ENCODE measurements at regions not wholly inside any gene's neighbourhood (a gene's known extent, or its start where the extent isn't known, plus 50 kb on each side); places are given as distances from the start of the nearest gene placed in this dataset.

GRCh38 chr4:38385093-38386004 lies 278.6 kb upstream of the KLF3 start (continued):
- TF ChIP-seq ZNF281 (CRISPR knock-in tag; IDR thresholded peaks at IDR 0.05; ENCODE audit: borderline replicate concordance) (peak; percentile 52; the same call in 1 of the 2 replicates), MAF1 (CRISPR knock-in tag; IDR thresholded peaks at IDR 0.05; ENCODE audit: borderline replicate concordance) (no peak), GFI1 (CRISPR knock-in tag; IDR thresholded peaks at IDR 0.05; ENCODE audit: borderline replicate concordance) (peak; percentile 63), ZNF766 (CRISPR knock-in tag; IDR thresholded peaks at IDR 0.05; ENCODE audit: borderline replicate concordance) (no peak), ZNF747 (CRISPR knock-in tag; IDR thresholded peaks at IDR 0.05; ENCODE audit: borderline replicate concordance) (no peak), ZNF562 (CRISPR knock-in tag; IDR thresholded peaks at IDR 0.05; ENCODE audit: borderline replicate concordance) (no peak), SRSF9 (IDR thresholded peaks at IDR 0.05; ENCODE audit: borderline replicate concordance, insufficient read depth, low read depth, low read length, poor library complexity, severe bottlenecking) (no peak), GLMP (CRISPR knock-in tag; IDR thresholded peaks at IDR 0.05; ENCODE audit: borderline replicate concordance) (no peak), ZNF460 (CRISPR knock-in tag; IDR thresholded peaks at IDR 0.05; ENCODE audit: borderline replicate concordance) (no peak), FOXJ3 (CRISPR knock-in tag; IDR thresholded peaks at IDR 0.05; ENCODE audit: borderline replicate concordance) (no peak), CREM (IDR thresholded peaks at IDR 0.05) (peak; percentile 72; the same call in 1 of the 2 replicates), CREM (CRISPR knock-in tag; IDR thresholded peaks at IDR 0.05) (no peak), THAP11 (CRISPR knock-in tag; IDR thresholded peaks at IDR 0.05) (peak; percentile 33; the same call in 1 of the 2 replicates), ATAD3A (CRISPR knock-in tag; IDR thresholded peaks at IDR 0.05) (no peak), ZNF549 (CRISPR knock-in tag; IDR thresholded peaks at IDR 0.05) (0 out of 2 replicates have a peak, but pooled peaks have one; percentile 40), ZBTB39 (CRISPR knock-in tag; IDR thresholded peaks at IDR 0.05) (no peak), CBFB (CRISPR knock-in tag; IDR thresholded peaks at IDR 0.05) (0 out of 2 replicates have a peak, but pooled peaks have one; percentile 94), KMT2A (CRISPR knock-in tag; IDR thresholded peaks at IDR 0.05) (no peak), TEAD2 (CRISPR knock-in tag; IDR thresholded peaks at IDR 0.05) (no peak; the same call in 1 of the 2 replicates)
- TF ChIP-seq, protein P1, sequence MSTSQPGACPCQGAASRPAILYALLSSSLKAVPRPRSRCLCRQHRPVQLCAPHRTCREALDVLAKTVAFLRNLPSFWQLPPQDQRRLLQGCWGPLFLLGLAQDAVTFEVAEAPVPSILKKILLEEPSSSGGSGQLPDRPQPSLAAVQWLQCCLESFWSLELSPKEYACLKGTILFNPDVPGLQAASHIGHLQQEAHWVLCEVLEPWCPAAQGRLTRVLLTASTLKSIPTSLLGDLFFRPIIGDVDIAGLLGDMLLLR (CRISPR knock-in tag; IDR thresholded peaks at IDR 0.05): no peak
- TF ChIP-seq, protein P2, sequence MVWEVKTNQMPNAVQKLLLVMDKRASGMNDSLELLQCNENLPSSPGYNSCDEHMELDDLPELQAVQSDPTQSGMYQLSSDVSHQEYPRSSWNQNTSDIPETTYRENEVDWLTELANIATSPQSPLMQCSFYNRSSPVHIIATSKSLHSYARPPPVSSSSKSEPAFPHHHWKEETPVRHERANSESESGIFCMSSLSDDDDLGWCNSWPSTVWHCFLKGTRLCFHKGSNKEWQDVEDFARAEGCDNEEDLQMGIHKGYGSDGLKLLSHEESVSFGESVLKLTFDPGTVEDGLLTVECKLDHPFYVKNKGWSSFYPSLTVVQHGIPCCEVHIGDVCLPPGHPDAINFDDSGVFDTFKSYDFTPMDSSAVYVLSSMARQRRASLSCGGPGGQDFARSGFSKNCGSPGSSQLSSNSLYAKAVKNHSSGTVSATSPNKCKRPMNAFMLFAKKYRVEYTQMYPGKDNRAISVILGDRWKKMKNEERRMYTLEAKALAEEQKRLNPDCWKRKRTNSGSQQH (CRISPR knock-in tag; IDR thresholded peaks at IDR 0.05; ENCODE audit: low read depth): no peak
